Adrenal gland (tissue), 9 donors: ENCODE measurements at regions not wholly inside any gene's neighbourhood (a gene's known extent, or its start where the extent isn't known, plus 50 kb on each side); places are given as distances from the start of the nearest gene placed in this dataset.

Source experiments
- DNase-seq, 7 donors: peaks; one replicate each; pipeline ENCODE4 v3.0.0-alpha.2; 2019 to 2020
- H3K27ac ChIP-seq, 5 donors: fragments of 200-600 bp; sonication (generic) in 4 of 5; 1 replicate in 3 of 5; 2 replicates in 2 of 5; pipeline versions ENCODE4 v1.5.1 to v1.8.0; 2016 to 2020; ENCODE audit warnings: mild to moderate bottlenecking in 1 of 5
- H3K27me3 ChIP-seq: fragments of 200-600 bp; 2 replicates; pipeline ENCODE4 v1.8.0; 2021
- H3K36me3 ChIP-seq, 2 donors: fragments of 200-600 bp; replicated peaks in 1 of 2; 1 replicate in 1 of 2; 2 replicates in 1 of 2; pipeline versions ENCODE4 v1.5.1 to v1.8.0; 2018 to 2022
- H3K4me1 ChIP-seq, 2 donors: fragments of 200-600 bp; replicated peaks in 1 of 2; 1 replicate in 1 of 2; 2 replicates in 1 of 2; pipeline versions ENCODE4 v1.5.1 to v1.8.0; 2018 to 2021
- H3K4me3 ChIP-seq, 4 donors: fragments of 200-600 bp; sonication (generic) in 3 of 4; one replicate each; pipeline ENCODE4 v1.5.1; 2016 to 2018
- H3K9me3 ChIP-seq, 3 donors: fragments of 200-600 bp; sonication (generic) in 1 of 3; replicated peaks in 1 of 3; 1 replicate in 2 of 3; 2 replicates in 1 of 3; pipeline versions ENCODE4 v1.5.1 to v1.8.0; 2016 to 2021
- POLR2A ChIP-seq, 2 donors: fragments of 450-650 bp; IDR thresholded peaks; one replicate each; pipeline ENCODE4 v1.6.1; 2017; ENCODE audit warnings: antibody characterized with exemption in 2 of 2, mild to moderate bottlenecking in 2 of 2, moderate library complexity in 1 of 2
- WGBS, 4 donors: extraction: QIAGEN DNeasy Blood & Tissue Kit in 2 of 4; methylation state at CpG; one replicate each; pipeline versions ENCODE4 v1.1.5 to v1.1.7; 2013 to 2017; 5-methylcytosine and 5-hydroxymethylcytosine counted together
- intact Hi-C, 2 donors: fragments of 100-400 bp; cut with DNase I; formaldehyde crosslinking; loops; one replicate each; pipeline versions ENCODE4 v1.14.1 to v1.15.0; 2022 to 2023
- TF ChIP-seq, protein P1 (sequence below), 6 experiments: fragments of 450-650 bp in 4 of 6; fragments of 200-600 bp in 2 of 6; sonication (generic) in 1 of 6; IDR thresholded peaks; 1 replicate in 5 of 6; 2 replicates in 1 of 6; pipeline versions ENCODE4 v1.5.1 to v1.8.0; 2016 to 2021; ENCODE audit warnings: antibody characterized with exemption in 6 of 6, mild to moderate bottlenecking in 2 of 6, moderate library complexity in 1 of 6
- donor health status: healthy with polysubstance abuse.
- donor health status: Bipolar disorder and iron deficiency.
- donor health status: DM: yes; HTN: yes; CAD: no.
- donor health status: DM: no; HTN: no; CAD: no.
- donor health status: DM: no; HTN: no; CAD: no.

DNA sequence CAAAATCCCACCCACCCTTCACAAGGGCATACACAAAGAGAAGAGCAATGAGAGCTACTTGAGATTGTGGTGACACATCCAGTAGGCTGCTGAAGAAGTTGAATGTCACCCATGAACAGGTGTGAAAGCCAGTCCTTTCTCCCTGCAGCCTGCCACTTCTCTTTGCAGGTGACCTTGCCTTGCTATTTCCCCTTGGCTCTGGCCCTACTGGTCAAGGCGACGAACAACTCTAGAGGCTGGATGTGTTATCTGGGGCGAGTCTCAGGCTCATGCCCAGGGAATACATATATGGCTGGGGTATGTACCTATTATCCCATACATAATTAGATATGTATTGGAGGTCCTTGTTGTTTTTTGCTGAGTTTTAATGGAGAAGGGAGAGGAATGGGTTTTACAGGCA lies 70.2 kb upstream of the EGLN3 start:
- DNase-seq = no peak
- intact Hi-C loops = no loop called here
- WGBS, 4 donors = 66 to 89% (median 83%) methylated on average over 3 of the region's 3 CpGs

DNA sequence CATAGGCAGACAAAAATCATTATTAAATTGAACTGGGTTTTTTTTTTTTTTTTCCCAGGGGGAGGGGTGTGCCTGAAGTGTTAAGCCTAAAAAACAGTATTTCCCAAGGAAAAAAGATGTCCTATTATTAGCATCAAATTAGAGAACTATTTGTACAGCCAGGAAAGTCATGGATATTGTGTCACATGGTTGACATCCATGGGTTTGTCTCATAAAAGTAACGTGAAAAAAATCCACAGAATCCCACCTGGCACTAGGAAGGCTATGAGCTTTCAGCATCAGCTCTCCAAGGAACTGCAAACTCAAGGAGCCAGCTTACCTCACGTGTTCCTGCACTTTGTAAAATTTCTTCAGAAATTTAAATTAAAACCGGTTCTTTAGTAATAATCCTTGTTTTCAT lies 69.1 kb upstream of the EGLN3 start:
- WGBS, 4 donors = 73 to 85% (median 78%) methylated on average over 3 of the region's 3 CpGs
- TF ChIP-seq POLR2A (IDR thresholded peaks at IDR 0.05) = no peak
- TF ChIP-seq, protein P1, sequence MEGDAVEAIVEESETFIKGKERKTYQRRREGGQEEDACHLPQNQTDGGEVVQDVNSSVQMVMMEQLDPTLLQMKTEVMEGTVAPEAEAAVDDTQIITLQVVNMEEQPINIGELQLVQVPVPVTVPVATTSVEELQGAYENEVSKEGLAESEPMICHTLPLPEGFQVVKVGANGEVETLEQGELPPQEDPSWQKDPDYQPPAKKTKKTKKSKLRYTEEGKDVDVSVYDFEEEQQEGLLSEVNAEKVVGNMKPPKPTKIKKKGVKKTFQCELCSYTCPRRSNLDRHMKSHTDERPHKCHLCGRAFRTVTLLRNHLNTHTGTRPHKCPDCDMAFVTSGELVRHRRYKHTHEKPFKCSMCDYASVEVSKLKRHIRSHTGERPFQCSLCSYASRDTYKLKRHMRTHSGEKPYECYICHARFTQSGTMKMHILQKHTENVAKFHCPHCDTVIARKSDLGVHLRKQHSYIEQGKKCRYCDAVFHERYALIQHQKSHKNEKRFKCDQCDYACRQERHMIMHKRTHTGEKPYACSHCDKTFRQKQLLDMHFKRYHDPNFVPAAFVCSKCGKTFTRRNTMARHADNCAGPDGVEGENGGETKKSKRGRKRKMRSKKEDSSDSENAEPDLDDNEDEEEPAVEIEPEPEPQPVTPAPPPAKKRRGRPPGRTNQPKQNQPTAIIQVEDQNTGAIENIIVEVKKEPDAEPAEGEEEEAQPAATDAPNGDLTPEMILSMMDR (IDR thresholded peaks at IDR 0.05) = no peak
- no peak for DNase-seq
- H3K27ac ChIP-seq = no peak overlapping the region
- H3K36me3 ChIP-seq = no peaks in the 10 kb centered on the region
- no peak overlapping the region for H3K4me3 ChIP-seq
- no peaks in the 10 kb centered on the region for H3K27me3 ChIP-seq
- no peaks in the 10 kb centered on the region for H3K4me1 ChIP-seq
- intact Hi-C loops = no loop called here
- H3K9me3 ChIP-seq = no peaks in the 10 kb centered on the region

More for the DNA sequence above, 70.2 kb upstream of the EGLN3 start:
- H3K27me3 ChIP-seq = no peaks in the 10 kb centered on the region
- no peak overlapping the region for H3K4me3 ChIP-seq
- H3K27ac ChIP-seq = no peak overlapping the region
- TF ChIP-seq, protein P1 (IDR thresholded peaks at IDR 0.05) = no peak
- TF ChIP-seq POLR2A (IDR thresholded peaks at IDR 0.05) = no peak
- H3K9me3 ChIP-seq = no peaks in the 10 kb centered on the region
- no peaks in the 10 kb centered on the region for H3K4me1 ChIP-seq
- H3K36me3 ChIP-seq = no peaks in the 10 kb centered on the region

DNA sequence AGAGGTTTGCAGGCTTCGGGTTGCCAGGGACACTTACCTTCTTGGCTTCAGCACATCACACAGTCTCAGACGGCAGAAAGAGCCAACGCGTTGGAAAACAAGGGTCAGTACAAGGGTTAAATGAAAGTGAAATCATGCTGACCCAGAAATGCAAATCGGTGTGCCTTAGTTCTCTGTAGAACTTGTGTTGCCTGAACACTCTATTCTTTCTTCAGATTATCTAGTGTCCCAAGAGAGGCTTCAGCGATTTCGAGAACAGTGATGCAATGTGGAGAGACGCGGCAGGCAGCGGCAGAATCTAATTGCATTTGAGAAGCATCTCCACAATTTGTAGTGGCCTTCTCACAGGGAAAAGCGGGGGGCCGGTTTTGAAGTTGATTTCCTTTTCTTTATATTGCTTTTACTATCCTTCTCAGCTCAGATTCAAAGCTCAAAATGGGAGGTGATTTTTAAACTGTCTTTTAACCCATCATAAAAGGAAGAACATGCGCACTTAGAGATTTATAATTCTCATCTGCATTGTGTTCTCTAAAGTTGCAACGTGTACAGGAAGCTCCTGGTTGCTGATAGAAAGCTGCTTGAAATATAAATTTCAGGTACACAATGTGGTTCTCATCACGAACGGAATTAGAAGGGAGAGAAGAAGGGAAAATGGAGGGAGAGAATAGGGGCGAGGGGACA lies 67.8 kb upstream of the EGLN3 start:
- H3K9me3 ChIP-seq = no peaks in the 10 kb centered on the region
- H3K4me1 ChIP-seq = no peaks in the 10 kb centered on the region
- TF ChIP-seq, protein P1 (IDR thresholded peaks at IDR 0.05) = no peak
- TF ChIP-seq POLR2A (IDR thresholded peaks at IDR 0.05) = no peak
- H3K4me3 ChIP-seq = no peak overlapping the region
- no peak overlapping the region for H3K27ac ChIP-seq
- no peak for DNase-seq
- intact Hi-C loops = no loop called here
- 48 to 62% (median 51%) methylated on average over 17 of the region's 17 CpGs for whole genome bisulfite sequencing, 4 donors
- H3K36me3 ChIP-seq = no peaks in the 10 kb centered on the region
- H3K27me3 ChIP-seq = no peaks in the 10 kb centered on the region

DNA sequence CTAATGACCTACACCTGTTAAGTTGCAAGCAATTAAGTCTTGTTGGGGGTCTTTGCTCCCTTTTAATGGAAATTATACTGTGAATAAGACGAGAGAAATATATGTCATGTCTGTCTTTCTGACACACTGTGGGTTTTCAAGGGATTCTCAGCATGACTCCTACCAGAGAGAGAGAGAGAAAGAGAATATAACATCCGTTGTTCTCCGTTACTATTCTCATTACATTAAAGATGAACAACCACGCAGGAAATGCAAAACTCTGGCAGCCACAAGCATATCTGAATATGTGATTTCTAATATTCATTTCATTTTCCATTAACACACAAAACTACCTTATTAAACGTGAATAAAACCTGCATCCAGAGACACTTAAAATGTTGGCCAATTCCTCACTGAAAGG lies 67.3 kb upstream of the EGLN3 start:
- Histone ChIP-seq H3K36me3 (no peaks in the 10 kb centered on the region), H3K4me1 (no peaks in the 10 kb centered on the region), H3K27ac (no peak overlapping the region), H3K9me3 (no peaks in the 10 kb centered on the region), H3K4me3 (no peak overlapping the region), H3K27me3 (no peaks in the 10 kb centered on the region)
- TF ChIP-seq, protein P1 (IDR thresholded peaks at IDR 0.05) = no peak
- no peak for TF ChIP-seq POLR2A (IDR thresholded peaks at IDR 0.05)
- intact Hi-C loops = no loop called here
- no peak for DNase-seq
- WGBS, 4 donors = 66 to 80% (median 72%) methylated on average over 5 of the region's 5 CpGs
